ENCODE measurements at regions not wholly inside any gene's neighbourhood (a gene's known extent, or its start where the extent isn't known, plus 50 kb on each side); places are given as distances from the start of the nearest gene placed in this dataset.

DNA sequence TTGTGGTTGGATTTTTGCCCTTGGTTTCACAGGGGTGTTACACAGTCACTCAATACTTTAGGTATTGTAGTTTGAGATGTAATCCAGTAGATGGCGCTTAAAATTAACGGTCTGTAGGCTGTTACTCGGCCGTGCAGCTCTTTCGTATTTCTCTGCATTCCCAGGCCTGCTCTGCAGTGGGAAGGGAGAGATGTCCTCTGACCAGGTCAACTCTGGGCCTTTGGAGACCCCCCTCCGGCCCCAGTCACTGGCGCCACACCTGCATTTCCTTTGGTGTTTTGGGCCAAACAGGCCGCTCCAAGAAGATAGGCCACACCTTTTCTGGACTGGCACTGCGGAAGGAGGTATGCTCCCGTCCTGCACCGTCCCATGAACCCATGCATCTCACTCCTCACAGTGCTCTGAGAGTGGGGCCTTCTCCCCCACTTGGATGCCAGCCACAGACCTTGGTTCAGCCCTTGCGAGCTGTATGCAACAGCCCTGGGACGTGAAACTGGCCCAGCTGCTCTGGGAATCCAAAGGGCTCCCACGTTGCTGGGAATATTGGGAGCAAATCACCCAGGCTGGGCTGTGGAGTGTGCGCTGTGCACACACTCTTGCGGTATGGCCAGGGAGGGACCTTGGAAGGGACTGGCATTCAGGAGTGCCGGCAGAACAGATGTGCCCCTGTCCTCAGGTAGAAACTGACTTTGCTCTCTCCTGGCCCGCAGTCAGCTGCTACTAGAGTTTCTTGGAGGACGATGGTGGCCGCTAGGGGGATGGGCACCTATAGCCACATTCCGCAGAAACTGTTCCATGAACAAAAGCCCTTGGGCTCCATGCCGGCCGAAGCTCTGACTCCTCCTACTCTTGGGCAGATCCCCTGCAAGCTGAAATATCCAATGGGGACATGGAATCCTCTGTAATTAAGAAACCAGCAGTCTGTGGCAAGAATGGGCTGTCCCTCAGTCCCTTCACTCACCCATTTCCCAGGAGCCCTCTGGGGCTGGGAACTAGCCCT is 410.5 kb upstream of the CADM2 start:
- Histone ChIP-seq H3K27ac (ENCODE audit: low read length) (no peak overlapping the region), H3K9me3 (ENCODE audit: control insufficient read depth, insufficient read depth, low read length) (no peaks in the 10 kb centered on the region), H3K36me3 (ENCODE audit: control insufficient read depth, insufficient read depth, low read length) (no peaks in the 10 kb centered on the region), H3K4me3 (ENCODE audit: low read length) (no peak overlapping the region), H3K27me3 (ENCODE audit: control insufficient read depth, insufficient read depth, low read length) (no peaks in the 10 kb centered on the region), H3K4me1 (ENCODE audit: control insufficient read depth, insufficient read depth, low read length) (peaks cover 5% of the 10 kb centered on the region; the same call in 1 of the 2 replicates)
- WGBS (ENCODE audit: insufficient coverage, insufficient read length) = no CpG with 5 or more reads among the region's 23 CpGs
- peak; percentile 31 for DNase-seq (ENCODE audit: low read depth, low spot score)

DNA sequence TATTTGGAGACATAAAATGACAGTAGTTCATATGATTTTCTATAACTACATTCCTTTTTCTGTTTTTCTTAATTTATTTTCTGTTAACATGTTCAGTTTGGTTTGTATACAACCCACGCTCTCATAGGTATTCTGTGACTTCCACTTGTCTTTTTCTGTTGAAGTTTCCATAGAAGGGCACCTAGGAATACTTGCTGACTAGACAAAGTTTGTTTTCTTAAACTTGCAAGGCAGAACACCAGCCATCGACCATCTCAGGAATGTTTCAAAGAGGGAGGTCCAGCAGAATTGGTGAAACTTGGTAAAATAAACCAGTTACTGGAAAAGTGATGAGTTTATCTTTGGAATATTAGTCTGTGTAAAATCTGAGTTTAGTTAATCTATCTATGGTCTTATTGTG is 403.2 kb upstream of the CADM2 start:
- Histone ChIP-seq H3K4me3 (ENCODE audit: low read length) (no peak overlapping the region), H3K36me3 (ENCODE audit: control insufficient read depth, insufficient read depth, low read length) (no peaks in the 10 kb centered on the region)
- no CpG with 5 or more reads among the region's 2 CpGs for WGBS (ENCODE audit: insufficient coverage, insufficient read length)

GRCh38 chr3:84566256-84566655 is 392.5 kb upstream of the CADM2 start:
- Histone ChIP-seq H3K9me3 (ENCODE audit: control insufficient read depth, insufficient read depth, low read length) (no peaks in the 10 kb centered on the region), H3K27me3 (ENCODE audit: control insufficient read depth, insufficient read depth, low read length) (no peaks in the 10 kb centered on the region), H3K4me1 (ENCODE audit: control insufficient read depth, insufficient read depth, low read length) (no peaks in the 10 kb centered on the region), H3K36me3 (ENCODE audit: control insufficient read depth, insufficient read depth, low read length) (no peaks in the 10 kb centered on the region), H3K27ac (ENCODE audit: low read length) (no peak overlapping the region), H3K4me3 (ENCODE audit: low read length) (no peak overlapping the region)
- WGBS (ENCODE audit: insufficient coverage, insufficient read length) = no CpG with 5 or more reads among the region's 3 CpGs
- DNase-seq (ENCODE audit: low read depth, low spot score) = no peak

More for the DNA sequence above, 403.2 kb upstream of the CADM2 start:
- DNase-seq (ENCODE audit: low read depth, low spot score) = no peak
- no peaks in the 10 kb centered on the region for H3K27me3 ChIP-seq (ENCODE audit: control insufficient read depth, insufficient read depth, low read length)
- no peaks in the 10 kb centered on the region for H3K9me3 ChIP-seq (ENCODE audit: control insufficient read depth, insufficient read depth, low read length)
- H3K4me1 ChIP-seq (ENCODE audit: control insufficient read depth, insufficient read depth, low read length) = no peaks in the 10 kb centered on the region
- no peak overlapping the region for H3K27ac ChIP-seq (ENCODE audit: low read length)

DNA sequence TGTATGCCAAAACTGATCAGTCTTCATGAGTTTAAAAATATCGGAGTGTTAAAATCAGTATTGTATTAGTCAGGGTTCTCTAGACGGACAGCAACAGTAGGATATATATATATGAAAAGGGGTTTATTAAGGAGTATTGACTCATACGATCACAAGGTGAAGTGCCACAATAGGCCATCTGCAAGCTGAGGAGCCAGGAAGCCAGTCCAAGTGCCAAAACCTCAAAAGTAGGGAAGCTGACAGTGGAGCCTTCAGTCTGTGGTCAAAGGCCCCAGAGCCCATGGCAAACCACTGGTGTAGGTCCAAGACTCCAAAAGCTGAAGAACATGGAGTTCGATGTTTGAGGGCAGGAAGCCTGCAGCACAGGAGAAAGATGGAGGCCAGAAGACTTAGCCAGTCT is 391.0 kb upstream of the CADM2 start:
- no peaks in the 10 kb centered on the region for H3K9me3 ChIP-seq (ENCODE audit: control insufficient read depth, insufficient read depth, low read length)
- H3K4me1 ChIP-seq (ENCODE audit: control insufficient read depth, insufficient read depth, low read length) = no peaks in the 10 kb centered on the region
- no peak overlapping the region for H3K27ac ChIP-seq (ENCODE audit: low read length)
- WGBS (ENCODE audit: insufficient coverage, insufficient read length) = no CpG with 5 or more reads among the region's 4 CpGs
- no peak for DNase-seq (ENCODE audit: low read depth, low spot score)
- H3K4me3 ChIP-seq (ENCODE audit: low read length) = no peak overlapping the region
- H3K27me3 ChIP-seq (ENCODE audit: control insufficient read depth, insufficient read depth, low read length) = no peaks in the 10 kb centered on the region
- no peaks in the 10 kb centered on the region for H3K36me3 ChIP-seq (ENCODE audit: control insufficient read depth, insufficient read depth, low read length)

DNA sequence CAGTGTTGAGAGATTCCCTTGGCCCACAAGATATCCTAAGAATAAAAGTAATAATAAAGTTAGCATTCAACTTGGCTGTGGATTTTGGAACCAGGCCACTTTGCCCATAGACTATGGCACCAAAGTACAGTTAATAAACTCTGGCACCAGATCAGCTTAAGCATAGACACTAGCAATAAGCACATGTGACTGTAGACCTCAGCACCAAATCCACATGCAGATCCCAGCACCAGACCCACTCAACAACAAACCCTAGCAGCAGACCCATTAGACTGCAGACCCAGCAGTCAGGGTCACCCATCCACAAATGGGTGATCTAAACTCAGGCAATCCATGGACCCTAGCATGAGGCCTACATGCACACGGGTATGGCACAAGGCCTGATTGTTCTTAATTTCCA is 384.8 kb upstream of the CADM2 start:
- H3K27ac ChIP-seq (ENCODE audit: low read length) = no peak overlapping the region

DNA sequence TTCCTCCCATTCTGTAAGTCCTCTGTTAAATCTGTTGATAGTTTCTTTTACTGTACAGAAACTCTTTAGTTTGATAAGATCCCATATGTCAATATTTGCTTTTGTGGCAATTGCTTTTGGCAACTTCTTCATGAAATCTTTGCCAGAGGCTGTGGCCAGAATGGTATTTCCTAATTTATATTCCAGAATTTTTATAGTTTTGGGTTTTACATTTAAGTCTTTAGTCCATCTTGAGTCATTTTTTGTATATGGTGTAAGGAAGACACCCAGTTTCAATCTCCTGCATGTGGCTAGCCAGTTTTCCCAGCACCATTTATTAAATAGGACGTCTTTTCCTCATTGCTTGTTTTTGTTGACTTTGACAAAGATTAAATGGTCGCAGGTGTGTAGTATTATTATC is 372.4 kb upstream of the CADM2 start:
- no peaks in the 10 kb centered on the region for H3K36me3 ChIP-seq (ENCODE audit: control insufficient read depth, insufficient read depth, low read length)
- no peak for DNase-seq (ENCODE audit: low read depth, low spot score)
- no CpG with 5 or more reads among the region's 2 CpGs for WGBS (ENCODE audit: insufficient coverage, insufficient read length)

More for the DNA sequence above, 384.8 kb upstream of the CADM2 start:
- no CpG with 5 or more reads among the region's 1 CpG for WGBS (ENCODE audit: insufficient coverage, insufficient read length)
- no peak for DNase-seq (ENCODE audit: low read depth, low spot score)
- Histone ChIP-seq H3K36me3 (ENCODE audit: control insufficient read depth, insufficient read depth, low read length) (no peaks in the 10 kb centered on the region), H3K4me3 (ENCODE audit: low read length) (no peak overlapping the region), H3K27me3 (ENCODE audit: control insufficient read depth, insufficient read depth, low read length) (no peaks in the 10 kb centered on the region), H3K4me1 (ENCODE audit: control insufficient read depth, insufficient read depth, low read length) (no peaks in the 10 kb centered on the region), H3K9me3 (ENCODE audit: control insufficient read depth, insufficient read depth, low read length) (no peaks in the 10 kb centered on the region)

GRCh38 chr3:84600703-84601225 is 358.0 kb upstream of the CADM2 start:
- H3K27ac ChIP-seq (ENCODE audit: low read length) = no peak overlapping the region
- H3K36me3 ChIP-seq (ENCODE audit: control insufficient read depth, insufficient read depth, low read length) = no peaks in the 10 kb centered on the region
- DNase-seq (ENCODE audit: low read depth, low spot score) = no peak
- H3K9me3 ChIP-seq (ENCODE audit: control insufficient read depth, insufficient read depth, low read length) = no peaks in the 10 kb centered on the region
- no peaks in the 10 kb centered on the region for H3K4me1 ChIP-seq (ENCODE audit: control insufficient read depth, insufficient read depth, low read length)
- no CpG with 5 or more reads among the region's 7 CpGs for WGBS (ENCODE audit: insufficient coverage, insufficient read length)
- no peaks in the 10 kb centered on the region for H3K27me3 ChIP-seq (ENCODE audit: control insufficient read depth, insufficient read depth, low read length)
- no peak overlapping the region for H3K4me3 ChIP-seq (ENCODE audit: low read length)

More for the DNA sequence above, 372.4 kb upstream of the CADM2 start:
- H3K4me3 ChIP-seq (ENCODE audit: low read length) = no peak overlapping the region
- H3K27me3 ChIP-seq (ENCODE audit: control insufficient read depth, insufficient read depth, low read length) = no peaks in the 10 kb centered on the region
- no peaks in the 10 kb centered on the region for H3K9me3 ChIP-seq (ENCODE audit: control insufficient read depth, insufficient read depth, low read length)
- no peaks in the 10 kb centered on the region for H3K4me1 ChIP-seq (ENCODE audit: control insufficient read depth, insufficient read depth, low read length)
- H3K27ac ChIP-seq (ENCODE audit: low read length) = no peak overlapping the region

DNA sequence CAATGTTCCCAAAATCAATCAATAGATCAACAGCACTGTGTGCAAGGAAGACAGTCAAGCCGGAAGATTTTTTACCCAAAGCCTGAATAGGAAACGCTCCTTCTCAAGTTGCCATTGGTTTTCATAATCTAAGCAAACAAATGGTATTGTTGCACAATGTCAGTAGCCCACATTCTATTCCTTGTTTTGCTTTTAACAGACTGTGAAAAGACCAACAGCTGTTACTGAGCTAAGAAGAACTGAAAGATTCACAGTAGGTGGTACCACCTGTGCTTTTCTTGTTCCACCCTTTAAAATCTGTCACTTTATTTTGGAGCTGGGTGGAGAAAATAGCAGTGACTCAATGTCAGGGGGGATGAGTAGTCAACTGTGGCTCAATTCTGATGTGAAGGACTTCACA is 357.5 kb upstream of the CADM2 start:
- H3K4me3 ChIP-seq (ENCODE audit: low read length) = no peak overlapping the region
- DNase-seq (ENCODE audit: low read depth, low spot score) = peak; percentile 16
- WGBS (ENCODE audit: insufficient coverage, insufficient read length) = no CpG with 5 or more reads among the region's 2 CpGs
- no peaks in the 10 kb centered on the region for H3K36me3 ChIP-seq (ENCODE audit: control insufficient read depth, insufficient read depth, low read length)
- H3K9me3 ChIP-seq (ENCODE audit: control insufficient read depth, insufficient read depth, low read length) = no peaks in the 10 kb centered on the region
- H3K27ac ChIP-seq (ENCODE audit: low read length) = no peak overlapping the region
- H3K27me3 ChIP-seq (ENCODE audit: control insufficient read depth, insufficient read depth, low read length) = no peaks in the 10 kb centered on the region
- H3K4me1 ChIP-seq (ENCODE audit: control insufficient read depth, insufficient read depth, low read length) = no peaks in the 10 kb centered on the region

- Histone ChIP-seq H3K36me3 (ENCODE audit: control insufficient read depth, insufficient read depth, low read length) (no peaks in the 10 kb centered on the region), H3K4me3 (ENCODE audit: low read length) (no peak overlapping the region), H3K4me1 (ENCODE audit: control insufficient read depth, insufficient read depth, low read length) (no peaks in the 10 kb centered on the region), H3K27ac (ENCODE audit: low read length) (no peak overlapping the region), H3K27me3 (ENCODE audit: control insufficient read depth, insufficient read depth, low read length) (no peaks in the 10 kb centered on the region), H3K9me3 (ENCODE audit: control insufficient read depth, insufficient read depth, low read length) (no peaks in the 10 kb centered on the region)
- no CpG with 5 or more reads among the region's 1 CpG for WGBS (ENCODE audit: insufficient coverage, insufficient read length)
- no peak for DNase-seq (ENCODE audit: low read depth, low spot score)
Measured at GRCh38 chr3:84621823-84622222, 337.0 kb upstream of the CADM2 start.

- no peaks in the 10 kb centered on the region for H3K27me3 ChIP-seq (ENCODE audit: control insufficient read depth, insufficient read depth, low read length)
- DNase-seq (ENCODE audit: low read depth, low spot score) = no peak
- no peaks in the 10 kb centered on the region for H3K36me3 ChIP-seq (ENCODE audit: control insufficient read depth, insufficient read depth, low read length)
- no CpG with 5 or more reads among the region's 1 CpG for WGBS (ENCODE audit: insufficient coverage, insufficient read length)
- H3K4me3 ChIP-seq (ENCODE audit: low read length) = no peak overlapping the region
- no peaks in the 10 kb centered on the region for H3K4me1 ChIP-seq (ENCODE audit: control insufficient read depth, insufficient read depth, low read length)
- H3K9me3 ChIP-seq (ENCODE audit: control insufficient read depth, insufficient read depth, low read length) = no peaks in the 10 kb centered on the region
- no peak overlapping the region for H3K27ac ChIP-seq (ENCODE audit: low read length)
Measured at GRCh38 chr3:84634668-84635067, 324.1 kb upstream of the CADM2 start.

All from iPS DF 6.9 (cell line).